ENCODE measurements at regions not wholly inside any gene's neighbourhood (a gene's known extent, or its start where the extent isn't known, plus 50 kb on each side); places are given as distances from the start of the nearest gene placed in this dataset.
A peak's percentile ranks its signal among the peaks of the same experiment; 100 is the strongest.

GRCh38 chr2:176748662-176749061 lies 463.9 kb upstream of the HNRNPA3 start:
- WGBS: 80% methylated on average over 2 of the region's 2 CpGs
- no peak overlapping the region for H3K4me3 ChIP-seq (ENCODE audit: insufficient read depth in 1 of 2, low read depth in 1 of 2, low read length in 2 of 2)
- H3K36me3 ChIP-seq (ENCODE audit: control insufficient read depth in 1 of 2, insufficient read depth in 2 of 2, low read depth in 1 of 2, low read length in 2 of 2): no peaks in the 10 kb centered on the region
- no peak overlapping the region for H4K91ac ChIP-seq (ENCODE audit: low read length)
- H3K18ac ChIP-seq (ENCODE audit: low read depth in 1 of 2, low read length in 2 of 2): no peak overlapping the region
- no peak overlapping the region for H2BK5ac ChIP-seq (ENCODE audit: low read depth, low read length, poor library complexity, severe bottlenecking)
- no peak overlapping the region for H3K23ac ChIP-seq (ENCODE audit: low read length in 2 of 2)
- no peak overlapping the region for H2BK120ac ChIP-seq (ENCODE audit: low read depth, low read length)
- H3K9me3 ChIP-seq (ENCODE audit: control insufficient read depth, low read length): no peaks in the 10 kb centered on the region
- H4K8ac ChIP-seq (ENCODE audit: low read length): no peak overlapping the region
- no peak overlapping the region for H3K4me2 ChIP-seq (ENCODE audit: low read length, poor library complexity, severe bottlenecking)
- no peak overlapping the region for H3K4ac ChIP-seq (ENCODE audit: low read depth in 1 of 2, low read length in 2 of 2)
- H3K79me1 ChIP-seq (replicated peaks; ENCODE audit: low read length, poor library complexity, severe bottlenecking): no peaks in the 10 kb centered on the region
- H3K14ac ChIP-seq (ENCODE audit: low read length in 2 of 2): no peak overlapping the region
- H3K9ac ChIP-seq (ENCODE audit: low read length): no peak overlapping the region
- H2AFZ ChIP-seq (ENCODE audit: low read depth, low read length): no peak overlapping the region
- no peak overlapping the region for H3K27ac ChIP-seq (ENCODE audit: low read length, poor library complexity, severe bottlenecking)
- no peak overlapping the region for H2BK12ac ChIP-seq (ENCODE audit: low read length in 2 of 2)
- no peaks in the 10 kb centered on the region for H3K27me3 ChIP-seq (ENCODE audit: control insufficient read depth in 1 of 2, insufficient read depth in 1 of 2, low read length in 2 of 2)
- H3K4me1 ChIP-seq (ENCODE audit: control insufficient read depth, insufficient read depth, low read depth, low read length): no peaks in the 10 kb centered on the region
- no peak for DNase-seq
- no peak overlapping the region for H2BK15ac ChIP-seq (ENCODE audit: low read depth, poor library complexity, severe bottlenecking)
- H2AK5ac ChIP-seq (ENCODE audit: low read length, severe bottlenecking): no peak overlapping the region

- Histone ChIP-seq H3K4me1 (ENCODE audit: control insufficient read depth, insufficient read depth, low read depth, low read length) (no peaks in the 10 kb centered on the region), H4K8ac (ENCODE audit: low read length) (no peak overlapping the region), H2BK120ac (ENCODE audit: low read depth, low read length) (no peak overlapping the region), H2AK5ac (ENCODE audit: low read length, severe bottlenecking) (no peak overlapping the region), H2AFZ (ENCODE audit: low read depth, low read length) (no peak overlapping the region), H2BK5ac (ENCODE audit: low read depth, low read length, poor library complexity, severe bottlenecking) (no peak overlapping the region), H3K18ac (ENCODE audit: low read depth in 1 of 2, low read length in 2 of 2) (no peak overlapping the region), H4K91ac (ENCODE audit: low read length) (no peak overlapping the region), H3K4me2 (ENCODE audit: low read length, poor library complexity, severe bottlenecking) (no peak overlapping the region), H3K23ac (ENCODE audit: low read length in 2 of 2) (no peak overlapping the region), H3K9me3 (ENCODE audit: control insufficient read depth, low read length) (no peaks in the 10 kb centered on the region), H3K4ac (ENCODE audit: low read depth in 1 of 2, low read length in 2 of 2) (no peak overlapping the region), H2BK12ac (ENCODE audit: low read length in 2 of 2) (no peak overlapping the region), H3K79me1 (replicated peaks; ENCODE audit: low read length, poor library complexity, severe bottlenecking) (no peaks in the 10 kb centered on the region), H3K27ac (ENCODE audit: low read length, poor library complexity, severe bottlenecking) (no peak overlapping the region), H3K4me3 (ENCODE audit: insufficient read depth in 1 of 2, low read depth in 1 of 2, low read length in 2 of 2) (no peak overlapping the region), H3K36me3 (ENCODE audit: control insufficient read depth in 1 of 2, insufficient read depth in 2 of 2, low read depth in 1 of 2, low read length in 2 of 2) (no peaks in the 10 kb centered on the region), H3K27me3 (ENCODE audit: control insufficient read depth in 1 of 2, insufficient read depth in 1 of 2, low read length in 2 of 2) (no peaks in the 10 kb centered on the region), H3K9ac (ENCODE audit: low read length) (no peak overlapping the region), H2BK15ac (ENCODE audit: low read depth, poor library complexity, severe bottlenecking) (no peak overlapping the region), H3K14ac (ENCODE audit: low read length in 2 of 2) (no peak overlapping the region)
- WGBS: 59% methylated on average over 6 of the region's 6 CpGs
- no peak for DNase-seq
Measured at GRCh38 chr2:176751314-176752227, 461.0 kb upstream of the HNRNPA3 start.

GRCh38 chr2:176752295-176752694 lies 460.3 kb upstream of the HNRNPA3 start:
- Histone ChIP-seq H3K9me3 (ENCODE audit: control insufficient read depth, low read length) (no peaks in the 10 kb centered on the region), H4K91ac (ENCODE audit: low read length) (no peak overlapping the region), H2BK12ac (ENCODE audit: low read length in 2 of 2) (no peak overlapping the region), H3K4ac (ENCODE audit: low read depth in 1 of 2, low read length in 2 of 2) (no peak overlapping the region), H3K27ac (ENCODE audit: low read length, poor library complexity, severe bottlenecking) (no peak overlapping the region), H3K4me3 (ENCODE audit: insufficient read depth in 1 of 2, low read depth in 1 of 2, low read length in 2 of 2) (no peak overlapping the region), H2AFZ (ENCODE audit: low read depth, low read length) (no peak overlapping the region), H3K4me1 (ENCODE audit: control insufficient read depth, insufficient read depth, low read depth, low read length) (no peaks in the 10 kb centered on the region), H3K23ac (ENCODE audit: low read length in 2 of 2) (no peak overlapping the region), H2BK5ac (ENCODE audit: low read depth, low read length, poor library complexity, severe bottlenecking) (no peak overlapping the region), H2BK15ac (ENCODE audit: low read depth, poor library complexity, severe bottlenecking) (no peak overlapping the region), H2BK120ac (ENCODE audit: low read depth, low read length) (no peak overlapping the region), H3K27me3 (ENCODE audit: control insufficient read depth in 1 of 2, insufficient read depth in 1 of 2, low read length in 2 of 2) (no peaks in the 10 kb centered on the region), H3K79me1 (replicated peaks; ENCODE audit: low read length, poor library complexity, severe bottlenecking) (no peaks in the 10 kb centered on the region), H3K4me2 (ENCODE audit: low read length, poor library complexity, severe bottlenecking) (no peak overlapping the region), H3K18ac (ENCODE audit: low read depth in 1 of 2, low read length in 2 of 2) (no peak overlapping the region), H2AK5ac (ENCODE audit: low read length, severe bottlenecking) (no peak overlapping the region), H3K9ac (ENCODE audit: low read length) (no peak overlapping the region), H4K8ac (ENCODE audit: low read length) (no peak overlapping the region), H3K36me3 (ENCODE audit: control insufficient read depth in 1 of 2, insufficient read depth in 2 of 2, low read depth in 1 of 2, low read length in 2 of 2) (no peaks in the 10 kb centered on the region), H3K14ac (ENCODE audit: low read length in 2 of 2) (no peak overlapping the region)
- 100% methylated on average over 1 of the region's 1 CpG for WGBS
- DNase-seq: no peak

GRCh38 chr2:176753205-176753604 lies 459.4 kb upstream of the HNRNPA3 start:
- no peak overlapping the region for H3K4me2 ChIP-seq (ENCODE audit: low read length, poor library complexity, severe bottlenecking)
- no peak overlapping the region for H3K4ac ChIP-seq (ENCODE audit: low read depth in 1 of 2, low read length in 2 of 2)
- H3K18ac ChIP-seq (ENCODE audit: low read depth in 1 of 2, low read length in 2 of 2): no peak overlapping the region
- no peak overlapping the region for H3K27ac ChIP-seq (ENCODE audit: low read length, poor library complexity, severe bottlenecking)
- no peak overlapping the region for H2BK120ac ChIP-seq (ENCODE audit: low read depth, low read length)
- H3K23ac ChIP-seq (ENCODE audit: low read length in 2 of 2): no peak overlapping the region
- H3K79me1 ChIP-seq (replicated peaks; ENCODE audit: low read length, poor library complexity, severe bottlenecking): no peaks in the 10 kb centered on the region
- no peaks in the 10 kb centered on the region for H3K4me1 ChIP-seq (ENCODE audit: control insufficient read depth, insufficient read depth, low read depth, low read length)
- no peak overlapping the region for H2AFZ ChIP-seq (ENCODE audit: low read depth, low read length)
- H3K27me3 ChIP-seq (ENCODE audit: control insufficient read depth in 1 of 2, insufficient read depth in 1 of 2, low read length in 2 of 2): no peaks in the 10 kb centered on the region
- H3K9ac ChIP-seq (ENCODE audit: low read length): peak overlapping the region; percentile 20
- H2BK15ac ChIP-seq (ENCODE audit: low read depth, poor library complexity, severe bottlenecking): no peak overlapping the region
- no peak overlapping the region for H4K8ac ChIP-seq (ENCODE audit: low read length)
- H3K9me3 ChIP-seq (ENCODE audit: control insufficient read depth, low read length): no peaks in the 10 kb centered on the region
- no peak overlapping the region for H2BK12ac ChIP-seq (ENCODE audit: low read length in 2 of 2)
- no peaks in the 10 kb centered on the region for H3K36me3 ChIP-seq (ENCODE audit: control insufficient read depth in 1 of 2, insufficient read depth in 2 of 2, low read depth in 1 of 2, low read length in 2 of 2)
- no peak for DNase-seq
- H3K4me3 ChIP-seq (ENCODE audit: insufficient read depth in 1 of 2, low read depth in 1 of 2, low read length in 2 of 2): no peak overlapping the region
- H4K91ac ChIP-seq (ENCODE audit: low read length): no peak overlapping the region
- no peak overlapping the region for H3K14ac ChIP-seq (ENCODE audit: low read length in 2 of 2)
- WGBS: 82% methylated on average over 3 of the region's 3 CpGs
- no peak overlapping the region for H2BK5ac ChIP-seq (ENCODE audit: low read depth, low read length, poor library complexity, severe bottlenecking)
- no peak overlapping the region for H2AK5ac ChIP-seq (ENCODE audit: low read length, severe bottlenecking)
